NB4 (cell line): ENCODE measurements at regions not wholly inside any gene's neighbourhood (a gene's known extent, or its start where the extent isn't known, plus 50 kb on each side); places are given as distances from the start of the nearest gene placed in this dataset.
"Not testable (repeated sequence)": the region's sequence is repeated elsewhere in the genome, so short reads cannot be mapped to it uniquely, and the experiment has no call there.

ENCODE experiments used
- MYC ChIP-seq: IDR thresholded peaks from 2 replicates; pipeline ENCODE4 v1.6.1; 2011; ENCODE audit warnings: low read depth, low read length
- POLR2A ChIP-seq: IDR thresholded peaks from 2 replicates; pipeline ENCODE4 v1.6.1; 2011; ENCODE audit warnings: mild to moderate bottlenecking; ENCODE audit not compliant: insufficient read length; ENCODE audit errors: extremely low read depth
- TF ChIP-seq, protein P1 (sequence below): IDR thresholded peaks from one replicate; pipeline ENCODE4 v1.5.1; 2012; ENCODE audit warnings: low read depth, low read length
- TF ChIP-seq, protein P2 (sequence below): IDR thresholded peaks from 2 replicates; pipeline ENCODE4 v1.6.1; 2011; ENCODE audit warnings: low read depth, low read length

DNA sequence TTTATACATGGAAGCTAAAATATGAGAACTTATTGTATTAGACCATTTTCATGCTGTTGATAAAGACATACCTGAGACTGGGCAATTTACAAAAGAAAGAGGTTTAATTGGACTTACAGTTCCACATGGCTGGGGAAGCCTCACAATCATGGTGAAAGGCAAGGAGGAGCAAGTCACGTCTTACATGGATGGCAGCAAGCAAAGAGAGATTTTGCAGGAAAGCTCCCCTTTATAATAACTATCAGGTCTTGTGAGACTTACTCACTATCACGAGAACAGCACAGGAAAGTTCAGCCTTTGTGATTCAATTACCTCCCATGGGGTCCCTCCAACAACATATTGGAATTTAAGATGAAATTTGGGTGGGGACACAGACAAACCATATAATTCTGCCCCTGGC, 740.1 kb upstream of the NECTIN3 start:
- not testable (repeated sequence) for TF ChIP-seq MYC, POLR2A
- TF ChIP-seq, protein P1, sequence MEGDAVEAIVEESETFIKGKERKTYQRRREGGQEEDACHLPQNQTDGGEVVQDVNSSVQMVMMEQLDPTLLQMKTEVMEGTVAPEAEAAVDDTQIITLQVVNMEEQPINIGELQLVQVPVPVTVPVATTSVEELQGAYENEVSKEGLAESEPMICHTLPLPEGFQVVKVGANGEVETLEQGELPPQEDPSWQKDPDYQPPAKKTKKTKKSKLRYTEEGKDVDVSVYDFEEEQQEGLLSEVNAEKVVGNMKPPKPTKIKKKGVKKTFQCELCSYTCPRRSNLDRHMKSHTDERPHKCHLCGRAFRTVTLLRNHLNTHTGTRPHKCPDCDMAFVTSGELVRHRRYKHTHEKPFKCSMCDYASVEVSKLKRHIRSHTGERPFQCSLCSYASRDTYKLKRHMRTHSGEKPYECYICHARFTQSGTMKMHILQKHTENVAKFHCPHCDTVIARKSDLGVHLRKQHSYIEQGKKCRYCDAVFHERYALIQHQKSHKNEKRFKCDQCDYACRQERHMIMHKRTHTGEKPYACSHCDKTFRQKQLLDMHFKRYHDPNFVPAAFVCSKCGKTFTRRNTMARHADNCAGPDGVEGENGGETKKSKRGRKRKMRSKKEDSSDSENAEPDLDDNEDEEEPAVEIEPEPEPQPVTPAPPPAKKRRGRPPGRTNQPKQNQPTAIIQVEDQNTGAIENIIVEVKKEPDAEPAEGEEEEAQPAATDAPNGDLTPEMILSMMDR = not testable (repeated sequence)
- TF ChIP-seq, protein P2, sequence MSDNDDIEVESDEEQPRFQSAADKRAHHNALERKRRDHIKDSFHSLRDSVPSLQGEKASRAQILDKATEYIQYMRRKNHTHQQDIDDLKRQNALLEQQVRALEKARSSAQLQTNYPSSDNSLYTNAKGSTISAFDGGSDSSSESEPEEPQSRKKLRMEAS = not testable (repeated sequence)
